ENCODE measurements at regions not wholly inside any gene's neighbourhood (a gene's known extent, or its start where the extent isn't known, plus 50 kb on each side); places are given as distances from the start of the nearest gene placed in this dataset.

- no peak for TF ChIP-seq CTCF (IDR thresholded peaks at IDR 0.05; ENCODE audit: low read length)
- TF ChIP-seq EZH2 (IDR thresholded peaks at IDR 0.05; ENCODE audit: borderline replicate concordance, low read length) = no peak
Measured at GRCh38 chr18:68417826-68418225, 297.1 kb downstream of the TMX3 start.

Data from OCI-LY1 (cell line).